ENCODE measurements at regions not wholly inside any gene's neighbourhood (a gene's known extent, or its start where the extent isn't known, plus 50 kb on each side); places are given as distances from the start of the nearest gene placed in this dataset.

DNA sequence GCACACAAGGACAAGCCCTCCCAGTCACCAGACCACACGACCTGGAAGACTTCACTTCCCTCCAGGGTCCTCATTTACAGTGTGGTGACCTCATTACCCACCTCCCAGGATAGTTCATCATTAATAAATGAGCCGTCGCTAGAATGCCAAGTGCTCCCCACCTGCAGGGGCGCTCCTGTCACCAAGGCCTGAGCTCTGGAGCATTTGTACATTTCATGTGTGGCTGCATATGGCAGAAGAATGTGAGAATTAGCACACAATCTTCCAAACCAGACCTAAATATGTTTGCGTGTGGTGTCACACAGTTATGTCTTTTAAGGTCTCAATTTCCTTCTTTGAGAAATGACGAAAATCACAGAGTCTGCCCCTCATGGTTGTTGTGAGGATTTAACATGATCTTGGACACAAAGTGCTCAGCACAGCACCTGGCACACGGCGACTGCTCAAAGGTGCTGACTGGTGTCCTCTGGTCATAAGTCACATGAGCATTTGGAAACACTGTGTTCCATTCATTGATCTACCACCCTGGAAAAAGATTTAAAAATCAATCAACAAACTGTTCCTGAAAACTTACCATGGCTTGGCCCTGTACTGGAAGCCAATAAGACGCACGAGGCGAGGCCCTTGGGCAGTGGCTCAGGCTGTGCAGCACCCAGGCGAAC lies 150.6 kb upstream of the SPACA7 start:
- in situ Hi-C loops (cut with MboI): no loop called here
- no peak overlapping the region for H3K9ac ChIP-seq
- no peak overlapping the region for H3K4me3 ChIP-seq
- no peaks in the 10 kb centered on the region for H3K4me1 ChIP-seq (ENCODE audit: insufficient read depth)
- H3F3A ChIP-seq (ENCODE audit: insufficient read depth): no peaks in the 10 kb centered on the region
- no peaks in the 10 kb centered on the region for H3K9me2 ChIP-seq (ENCODE audit: insufficient read depth)
- H3K36me3 ChIP-seq (ENCODE audit: low read depth): no peaks in the 10 kb centered on the region
- no peak overlapping the region for H3K4me2 ChIP-seq (ENCODE audit: unreplicated experiment)
- H4K20me1 ChIP-seq (ENCODE audit: insufficient read depth): no peaks in the 10 kb centered on the region
- H2AFZ ChIP-seq: no peak overlapping the region
- 33 to 39% methylated on average over 12 of the region's 12 CpGs for WGBS, 2 experiments (ENCODE audit: low coverage in 1 of 2, low lambda C conversion rate in 2 of 2, missing lambda C conversion rate in 2 of 2)
- no peaks in the 10 kb centered on the region for H3K27me3 ChIP-seq (replicated peaks; ENCODE audit: insufficient read depth)
- no peaks in the 10 kb centered on the region for H3K9me3 ChIP-seq (ENCODE audit: low read depth)
- TF ChIP-seq EZH2 (IDR thresholded peaks at IDR 0.05; ENCODE audit: insufficient read depth, poor library complexity, severe bottlenecking) (no peak), EZH2phosphoT487 (IDR thresholded peaks at IDR 0.05; ENCODE audit: insufficient read depth, low read depth) (no peak)
- H3K27ac ChIP-seq: no peak overlapping the region
- no peak for DNase-seq
- H3K79me2 ChIP-seq (ENCODE audit: insufficient read depth): no peaks in the 10 kb centered on the region

DNA sequence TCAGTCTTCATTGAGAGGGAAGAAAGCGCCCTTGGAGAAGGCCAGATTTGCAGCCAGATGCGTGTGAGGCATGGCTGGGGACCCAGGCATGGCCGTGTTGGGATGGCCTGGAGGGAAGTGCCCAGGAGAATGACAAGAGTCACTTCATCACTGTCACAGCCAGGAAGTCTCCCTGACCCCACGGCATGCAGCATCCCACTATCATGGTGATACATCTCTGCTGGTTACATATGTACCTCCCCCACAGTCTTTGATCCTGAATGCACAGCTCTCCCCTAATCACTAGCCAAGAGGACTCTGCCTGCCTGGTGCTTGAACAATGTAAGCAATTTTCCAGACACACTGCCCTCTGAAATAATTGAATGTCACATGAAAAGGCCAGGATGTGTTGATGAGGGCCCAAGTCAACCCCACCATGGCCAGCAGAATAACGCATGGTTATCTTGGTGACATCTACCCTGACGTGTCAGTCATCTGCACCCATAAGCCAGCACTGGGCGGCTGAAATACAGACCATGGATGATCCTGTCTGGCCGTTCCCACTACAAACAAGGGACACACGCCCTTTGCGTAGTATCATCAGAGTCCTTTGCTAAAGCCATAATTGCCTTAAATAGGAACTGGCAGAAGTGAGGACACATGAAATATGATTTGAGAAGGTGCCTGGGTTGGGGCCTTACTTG lies 149.7 kb upstream of the SPACA7 start:
- Histone ChIP-seq H3K4me1 (ENCODE audit: insufficient read depth) (no peaks in the 10 kb centered on the region), H3K4me3 (no peak overlapping the region), H3K36me3 (ENCODE audit: low read depth) (no peaks in the 10 kb centered on the region), H3K79me2 (ENCODE audit: insufficient read depth) (no peaks in the 10 kb centered on the region), H3K9me2 (ENCODE audit: insufficient read depth) (no peaks in the 10 kb centered on the region), H3K27me3 (replicated peaks; ENCODE audit: insufficient read depth) (no peaks in the 10 kb centered on the region), H3F3A (ENCODE audit: insufficient read depth) (no peaks in the 10 kb centered on the region), H3K4me2 (ENCODE audit: unreplicated experiment) (no peak overlapping the region), H3K9ac (no peak overlapping the region), H2AFZ (no peak overlapping the region), H4K20me1 (ENCODE audit: insufficient read depth) (no peaks in the 10 kb centered on the region), H3K27ac (no peak overlapping the region), H3K9me3 (ENCODE audit: low read depth) (no peaks in the 10 kb centered on the region)
- 25 to 33% methylated on average over 10 of the region's 10 CpGs for WGBS, 2 experiments (ENCODE audit: low coverage in 1 of 2, low lambda C conversion rate in 2 of 2, missing lambda C conversion rate in 2 of 2)
- in situ Hi-C loops (cut with MboI): no loop called here
- DNase-seq: no peak
- TF ChIP-seq EZH2phosphoT487 (IDR thresholded peaks at IDR 0.05; ENCODE audit: insufficient read depth, low read depth) (no peak), EZH2 (IDR thresholded peaks at IDR 0.05; ENCODE audit: insufficient read depth, poor library complexity, severe bottlenecking) (no peak)

DNA sequence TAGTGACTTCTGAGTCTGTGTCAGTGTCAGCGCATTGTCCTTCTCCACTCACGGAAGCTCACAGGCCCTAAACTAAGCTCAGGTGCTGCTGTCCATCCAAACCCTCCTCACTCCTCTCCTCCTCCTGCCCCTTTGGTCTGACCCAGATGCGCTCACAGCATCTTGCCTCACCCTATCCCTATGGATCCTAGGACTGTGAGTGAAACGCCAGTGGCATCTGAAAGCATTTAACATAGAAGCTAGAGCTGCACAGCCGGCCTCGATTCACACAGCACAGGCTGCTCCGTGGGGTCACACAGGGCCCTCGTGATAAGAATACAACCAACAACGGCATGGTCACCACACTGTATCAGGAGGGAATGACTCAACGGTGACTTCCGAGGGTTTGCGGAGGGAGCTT lies 149.1 kb upstream of the SPACA7 start:
- H3K4me2 ChIP-seq (ENCODE audit: unreplicated experiment): no peak overlapping the region
- no peak overlapping the region for H3K27ac ChIP-seq
- no peak overlapping the region for H3K9ac ChIP-seq
- H4K20me1 ChIP-seq (ENCODE audit: insufficient read depth): no peaks in the 10 kb centered on the region
- 25 to 37% methylated on average over 12 of the region's 12 CpGs for WGBS, 2 experiments (ENCODE audit: low coverage in 1 of 2, low lambda C conversion rate in 2 of 2, missing lambda C conversion rate in 2 of 2)
- H3K36me3 ChIP-seq (ENCODE audit: low read depth): no peaks in the 10 kb centered on the region
- no peak overlapping the region for H2AFZ ChIP-seq
- no peak overlapping the region for H3K4me3 ChIP-seq
- H3K79me2 ChIP-seq (ENCODE audit: insufficient read depth): no peaks in the 10 kb centered on the region
- in situ Hi-C loops (cut with MboI): no loop called here
- no peaks in the 10 kb centered on the region for H3K9me2 ChIP-seq (ENCODE audit: insufficient read depth)
- TF ChIP-seq EZH2phosphoT487 (IDR thresholded peaks at IDR 0.05; ENCODE audit: insufficient read depth, low read depth) (no peak), EZH2 (IDR thresholded peaks at IDR 0.05; ENCODE audit: insufficient read depth, poor library complexity, severe bottlenecking) (no peak)
- no peaks in the 10 kb centered on the region for H3F3A ChIP-seq (ENCODE audit: insufficient read depth)
- no peak for DNase-seq
- no peaks in the 10 kb centered on the region for H3K27me3 ChIP-seq (replicated peaks; ENCODE audit: insufficient read depth)
- no peaks in the 10 kb centered on the region for H3K9me3 ChIP-seq (ENCODE audit: low read depth)
- H3K4me1 ChIP-seq (ENCODE audit: insufficient read depth): no peaks in the 10 kb centered on the region

DNA sequence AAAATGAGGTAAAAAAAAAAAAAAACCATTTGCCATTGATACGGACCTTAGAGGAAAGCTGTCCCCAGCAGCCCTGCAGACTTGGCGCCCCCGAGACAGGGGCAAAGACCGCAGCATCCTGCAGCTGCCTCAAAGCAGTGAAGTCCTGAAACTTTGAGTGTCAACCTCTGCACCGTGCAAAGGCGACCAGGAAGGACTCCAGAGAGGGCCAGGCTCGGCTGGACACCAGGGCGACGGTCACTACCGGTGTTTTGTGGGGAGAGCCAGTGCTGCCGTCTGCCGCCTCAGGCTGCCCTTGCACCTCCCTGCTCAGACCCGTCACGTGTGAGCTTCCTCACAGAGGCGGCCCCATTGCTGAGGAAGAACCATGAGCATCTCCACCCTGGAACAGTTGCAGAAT lies 146.7 kb upstream of the SPACA7 start:
- no peak overlapping the region for H3K4me2 ChIP-seq (ENCODE audit: unreplicated experiment)
- no peaks in the 10 kb centered on the region for H3K4me1 ChIP-seq (ENCODE audit: insufficient read depth)
- no peaks in the 10 kb centered on the region for H3K9me2 ChIP-seq (ENCODE audit: insufficient read depth)
- H3K4me3 ChIP-seq: no peak overlapping the region
- no peaks in the 10 kb centered on the region for H4K20me1 ChIP-seq (ENCODE audit: insufficient read depth)
- TF ChIP-seq EZH2phosphoT487 (IDR thresholded peaks at IDR 0.05; ENCODE audit: insufficient read depth, low read depth) (no peak), EZH2 (IDR thresholded peaks at IDR 0.05; ENCODE audit: insufficient read depth, poor library complexity, severe bottlenecking) (no peak)
- DNase-seq: no peak
- H3K27me3 ChIP-seq (replicated peaks; ENCODE audit: insufficient read depth): no peaks in the 10 kb centered on the region
- WGBS, 2 experiments (ENCODE audit: low coverage in 1 of 2, low lambda C conversion rate in 2 of 2, missing lambda C conversion rate in 2 of 2): 53 to 56% methylated on average over 15 of the region's 15 CpGs
- H2AFZ ChIP-seq: no peak overlapping the region
- no peaks in the 10 kb centered on the region for H3K36me3 ChIP-seq (ENCODE audit: low read depth)
- no peaks in the 10 kb centered on the region for H3K9me3 ChIP-seq (ENCODE audit: low read depth)
- H3K9ac ChIP-seq: no peak overlapping the region
- in situ Hi-C loops (cut with MboI): no loop called here
- no peak overlapping the region for H3K27ac ChIP-seq
- H3K79me2 ChIP-seq (ENCODE audit: insufficient read depth): no peaks in the 10 kb centered on the region
- H3F3A ChIP-seq (ENCODE audit: insufficient read depth): no peaks in the 10 kb centered on the region
